HepG2 (cell line): ENCODE measurements at regions not wholly inside any gene's neighbourhood (a gene's known extent, or its start where the extent isn't known, plus 50 kb on each side); places are given as distances from the start of the nearest gene placed in this dataset.

Experiments used
- KLF12 ChIP-seq: sonication (generic); formaldehyde crosslinking; IDR thresholded peaks from 2 replicates; pipeline ENCODE4 v1.4.0; 2020; ENCODE audit warnings: missing genetic modification reagents, borderline replicate concordance
- MTA1 ChIP-seq: sonication (generic); formaldehyde crosslinking; IDR thresholded peaks from 2 replicates; pipeline ENCODE4 v1.4.0; 2020; ENCODE audit warnings: missing genetic modification reagents, mild to moderate bottlenecking, borderline replicate concordance
- MYC ChIP-seq: sonication (generic); formaldehyde crosslinking; IDR thresholded peaks from 2 replicates; pipeline ENCODE4 v1.9.0; 2021; ENCODE audit warnings: missing genetic modification reagents, borderline replicate concordance
- NONO ChIP-seq, 2 experiments: fragments of 450-650 bp in 1 of 2; sonication (generic) in 1 of 2; formaldehyde crosslinking in 1 of 2; IDR thresholded peaks in 1 of 2; conservative IDR thresholded peaks in 1 of 2; 2 replicates each; pipeline versions ENCODE4 v1.6.1 to v1.8.0; 2017 to 2022; ENCODE audit warnings: mild to moderate bottlenecking in 1 of 2, missing genetic modification reagents in 1 of 2, moderate library complexity in 1 of 2
- RARG ChIP-seq: sonication (generic); formaldehyde crosslinking; IDR thresholded peaks from 2 replicates; pipeline ENCODE4 v1.4.0; 2020; ENCODE audit warnings: low read depth, mild to moderate bottlenecking, missing genetic modification reagents
- RBFOX2 ChIP-seq: fragments of 200-400 bp; formaldehyde crosslinking; IDR thresholded peaks from 2 replicates; pipeline ENCODE4 v1.6.1; 2017; ENCODE audit warnings: low read depth, mild to moderate bottlenecking, low read length
- RBM39 ChIP-seq: fragments of 200-400 bp; formaldehyde crosslinking; IDR thresholded peaks from one replicate; pipeline ENCODE4 v1.6.1; 2018; ENCODE audit warnings: antibody characterized with exemption, mild to moderate bottlenecking, low read depth, low read length; ENCODE audit not compliant: poor library complexity, severe bottlenecking
- ZNF292 ChIP-seq: sonication (generic); formaldehyde crosslinking; IDR thresholded peaks from 2 replicates; pipeline ENCODE4 v1.8.1; 2022; ENCODE audit warnings: mild to moderate bottlenecking, low read depth, missing genetic modification reagents, borderline replicate concordance
- ZNF33A ChIP-seq: sonication (generic); formaldehyde crosslinking; IDR thresholded peaks from 2 replicates; pipeline ENCODE4 v1.5.1; 2020; ENCODE audit warnings: missing genetic modification reagents, mild to moderate bottlenecking, moderate library complexity, borderline replicate concordance
- ZNF562 ChIP-seq: sonication (generic); formaldehyde crosslinking; IDR thresholded peaks from 2 replicates; pipeline ENCODE4 v1.8.0; 2022; ENCODE audit warnings: missing genetic modification reagents, borderline replicate concordance
- ZNF782 ChIP-seq: sonication (generic); formaldehyde crosslinking; IDR thresholded peaks from 2 replicates; pipeline ENCODE4 v1.4.0; 2020; ENCODE audit warnings: missing genetic modification reagents, mild to moderate bottlenecking, borderline replicate concordance
- ZNF788 ChIP-seq: sonication (generic); formaldehyde crosslinking; IDR thresholded peaks from 2 replicates; pipeline ENCODE4 v1.5.0; 2020; ENCODE audit warnings: mild to moderate bottlenecking, missing genetic modification reagents, borderline replicate concordance
- TF ChIP-seq, protein P1 (sequence below): sonication (generic); formaldehyde crosslinking; IDR thresholded peaks from 2 replicates; pipeline ENCODE4 v1.5.0; 2020; ENCODE audit warnings: mild to moderate bottlenecking, missing genetic modification reagents, borderline replicate concordance
- TF ChIP-seq, protein P2 (sequence below): sonication (generic); formaldehyde crosslinking; IDR thresholded peaks from 2 replicates; pipeline ENCODE4 v1.4.0; 2020; ENCODE audit warnings: missing genetic modification reagents
- TF ChIP-seq, protein P3 (sequence below): sonication (generic); formaldehyde crosslinking; IDR thresholded peaks from 2 replicates; pipeline ENCODE4 v1.5.0; 2020; ENCODE audit warnings: missing genetic modification reagents
- TF ChIP-seq, protein P4 (sequence below): sonication (generic); formaldehyde crosslinking; IDR thresholded peaks from 2 replicates; pipeline ENCODE4 v1.4.0; 2020; ENCODE audit warnings: missing genetic modification reagents, borderline replicate concordance
- TF ChIP-seq, protein P5 (sequence below): sonication (generic); formaldehyde crosslinking; IDR thresholded peaks from 2 replicates; pipeline ENCODE4 v1.5.0; 2020; ENCODE audit warnings: mild to moderate bottlenecking, missing genetic modification reagents, moderate library complexity

DNA sequence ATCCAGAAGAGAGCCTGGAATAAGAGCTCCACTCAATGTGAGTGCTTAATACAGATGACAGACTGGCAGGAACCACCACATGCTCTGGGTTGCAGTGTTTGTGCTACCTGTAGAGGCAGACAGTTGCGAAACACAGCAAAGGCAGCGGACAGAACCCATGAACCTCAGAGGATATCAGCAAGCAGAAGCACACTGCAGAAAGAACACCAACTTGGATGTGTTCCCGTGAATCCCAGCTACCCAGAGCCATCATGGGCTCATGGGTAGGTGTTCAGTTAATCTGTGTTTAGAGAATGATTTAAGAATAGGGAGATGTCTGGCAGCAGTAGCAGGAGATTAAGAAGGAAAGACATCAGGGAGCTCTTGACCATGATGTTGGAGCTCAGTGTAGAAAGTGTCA lies 133.3 kb upstream of the FOXQ1 start (continued):
- TF ChIP-seq, protein P1, sequence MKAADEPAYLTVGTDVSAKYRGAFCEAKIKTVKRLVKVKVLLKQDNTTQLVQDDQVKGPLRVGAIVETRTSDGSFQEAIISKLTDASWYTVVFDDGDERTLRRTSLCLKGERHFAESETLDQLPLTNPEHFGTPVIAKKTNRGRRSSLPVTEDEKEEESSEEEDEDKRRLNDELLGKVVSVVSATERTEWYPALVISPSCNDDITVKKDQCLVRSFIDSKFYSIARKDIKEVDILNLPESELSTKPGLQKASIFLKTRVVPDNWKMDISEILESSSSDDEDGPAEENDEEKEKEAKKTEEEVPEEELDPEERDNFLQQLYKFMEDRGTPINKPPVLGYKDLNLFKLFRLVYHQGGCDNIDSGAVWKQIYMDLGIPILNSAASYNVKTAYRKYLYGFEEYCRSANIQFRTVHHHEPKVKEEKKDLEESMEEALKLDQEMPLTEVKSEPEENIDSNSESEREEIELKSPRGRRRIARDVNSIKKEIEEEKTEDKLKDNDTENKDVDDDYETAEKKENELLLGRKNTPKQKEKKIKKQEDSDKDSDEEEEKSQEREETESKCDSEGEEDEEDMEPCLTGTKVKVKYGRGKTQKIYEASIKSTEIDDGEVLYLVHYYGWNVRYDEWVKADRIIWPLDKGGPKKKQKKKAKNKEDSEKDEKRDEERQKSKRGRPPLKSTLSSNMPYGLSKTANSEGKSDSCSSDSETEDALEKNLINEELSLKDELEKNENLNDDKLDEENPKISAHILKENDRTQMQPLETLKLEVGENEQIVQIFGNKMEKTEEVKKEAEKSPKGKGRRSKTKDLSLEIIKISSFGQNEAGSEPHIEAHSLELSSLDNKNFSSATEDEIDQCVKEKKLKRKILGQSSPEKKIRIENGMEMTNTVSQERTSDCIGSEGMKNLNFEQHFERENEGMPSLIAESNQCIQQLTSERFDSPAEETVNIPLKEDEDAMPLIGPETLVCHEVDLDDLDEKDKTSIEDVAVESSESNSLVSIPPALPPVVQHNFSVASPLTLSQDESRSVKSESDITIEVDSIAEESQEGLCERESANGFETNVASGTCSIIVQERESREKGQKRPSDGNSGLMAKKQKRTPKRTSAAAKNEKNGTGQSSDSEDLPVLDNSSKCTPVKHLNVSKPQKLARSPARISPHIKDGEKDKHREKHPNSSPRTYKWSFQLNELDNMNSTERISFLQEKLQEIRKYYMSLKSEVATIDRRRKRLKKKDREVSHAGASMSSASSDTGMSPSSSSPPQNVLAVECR (CRISPR knock-in tag): peak; percentile 45
- TF ChIP-seq, protein P2, sequence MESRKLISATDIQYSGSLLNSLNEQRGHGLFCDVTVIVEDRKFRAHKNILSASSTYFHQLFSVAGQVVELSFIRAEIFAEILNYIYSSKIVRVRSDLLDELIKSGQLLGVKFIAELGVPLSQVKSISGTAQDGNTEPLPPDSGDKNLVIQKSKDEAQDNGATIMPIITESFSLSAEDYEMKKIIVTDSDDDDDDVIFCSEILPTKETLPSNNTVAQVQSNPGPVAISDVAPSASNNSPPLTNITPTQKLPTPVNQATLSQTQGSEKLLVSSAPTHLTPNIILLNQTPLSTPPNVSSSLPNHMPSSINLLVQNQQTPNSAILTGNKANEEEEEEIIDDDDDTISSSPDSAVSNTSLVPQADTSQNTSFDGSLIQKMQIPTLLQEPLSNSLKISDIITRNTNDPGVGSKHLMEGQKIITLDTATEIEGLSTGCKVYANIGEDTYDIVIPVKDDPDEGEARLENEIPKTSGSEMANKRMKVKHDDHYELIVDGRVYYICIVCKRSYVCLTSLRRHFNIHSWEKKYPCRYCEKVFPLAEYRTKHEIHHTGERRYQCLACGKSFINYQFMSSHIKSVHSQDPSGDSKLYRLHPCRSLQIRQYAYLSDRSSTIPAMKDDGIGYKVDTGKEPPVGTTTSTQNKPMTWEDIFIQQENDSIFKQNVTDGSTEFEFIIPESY (CRISPR knock-in tag): peak; percentile 98
- TF ChIP-seq ZNF562 (CRISPR knock-in tag): no peak
- TF ChIP-seq ZNF292 (CRISPR knock-in tag): peak; percentile 96; the same call in 1 of the 2 replicates
- TF ChIP-seq, protein P3, sequence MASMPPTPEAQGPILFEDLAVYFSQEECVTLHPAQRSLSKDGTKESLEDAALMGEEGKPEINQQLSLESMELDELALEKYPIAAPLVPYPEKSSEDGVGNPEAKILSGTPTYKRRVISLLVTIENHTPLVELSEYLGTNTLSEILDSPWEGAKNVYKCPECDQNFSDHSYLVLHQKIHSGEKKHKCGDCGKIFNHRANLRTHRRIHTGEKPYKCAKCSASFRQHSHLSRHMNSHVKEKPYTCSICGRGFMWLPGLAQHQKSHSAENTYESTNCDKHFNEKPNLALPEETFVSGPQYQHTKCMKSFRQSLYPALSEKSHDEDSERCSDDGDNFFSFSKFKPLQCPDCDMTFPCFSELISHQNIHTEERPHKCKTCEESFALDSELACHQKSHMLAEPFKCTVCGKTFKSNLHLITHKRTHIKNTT (CRISPR knock-in tag): no peak
- TF ChIP-seq RARG (CRISPR knock-in tag): no peak
- TF ChIP-seq ZNF782 (CRISPR knock-in tag): no peak
- TF ChIP-seq, protein P4, sequence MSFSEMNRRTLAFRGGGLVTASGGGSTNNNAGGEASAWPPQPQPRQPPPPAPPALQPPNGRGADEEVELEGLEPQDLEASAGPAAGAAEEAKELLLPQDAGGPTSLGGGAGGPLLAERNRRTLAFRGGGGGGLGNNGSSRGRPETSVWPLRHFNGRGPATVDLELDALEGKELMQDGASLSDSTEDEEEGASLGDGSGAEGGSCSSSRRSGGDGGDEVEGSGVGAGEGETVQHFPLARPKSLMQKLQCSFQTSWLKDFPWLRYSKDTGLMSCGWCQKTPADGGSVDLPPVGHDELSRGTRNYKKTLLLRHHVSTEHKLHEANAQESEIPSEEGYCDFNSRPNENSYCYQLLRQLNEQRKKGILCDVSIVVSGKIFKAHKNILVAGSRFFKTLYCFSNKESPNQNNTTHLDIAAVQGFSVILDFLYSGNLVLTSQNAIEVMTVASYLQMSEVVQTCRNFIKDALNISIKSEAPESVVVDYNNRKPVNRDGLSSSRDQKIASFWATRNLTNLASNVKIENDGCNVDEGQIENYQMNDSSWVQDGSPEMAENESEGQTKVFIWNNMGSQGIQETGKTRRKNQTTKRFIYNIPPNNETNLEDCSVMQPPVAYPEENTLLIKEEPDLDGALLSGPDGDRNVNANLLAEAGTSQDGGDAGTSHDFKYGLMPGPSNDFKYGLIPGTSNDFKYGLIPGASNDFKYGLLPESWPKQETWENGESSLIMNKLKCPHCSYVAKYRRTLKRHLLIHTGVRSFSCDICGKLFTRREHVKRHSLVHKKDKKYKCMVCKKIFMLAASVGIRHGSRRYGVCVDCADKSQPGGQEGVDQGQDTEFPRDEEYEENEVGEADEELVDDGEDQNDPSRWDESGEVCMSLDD (CRISPR knock-in tag): no peak
- TF ChIP-seq MYC (CRISPR knock-in tag): peak; percentile 61; the same call in 1 of the 2 replicates
- TF ChIP-seq RBFOX2: no peak
- TF ChIP-seq KLF12: no peak
- TF ChIP-seq RBM39: no peak
- TF ChIP-seq, protein P5, sequence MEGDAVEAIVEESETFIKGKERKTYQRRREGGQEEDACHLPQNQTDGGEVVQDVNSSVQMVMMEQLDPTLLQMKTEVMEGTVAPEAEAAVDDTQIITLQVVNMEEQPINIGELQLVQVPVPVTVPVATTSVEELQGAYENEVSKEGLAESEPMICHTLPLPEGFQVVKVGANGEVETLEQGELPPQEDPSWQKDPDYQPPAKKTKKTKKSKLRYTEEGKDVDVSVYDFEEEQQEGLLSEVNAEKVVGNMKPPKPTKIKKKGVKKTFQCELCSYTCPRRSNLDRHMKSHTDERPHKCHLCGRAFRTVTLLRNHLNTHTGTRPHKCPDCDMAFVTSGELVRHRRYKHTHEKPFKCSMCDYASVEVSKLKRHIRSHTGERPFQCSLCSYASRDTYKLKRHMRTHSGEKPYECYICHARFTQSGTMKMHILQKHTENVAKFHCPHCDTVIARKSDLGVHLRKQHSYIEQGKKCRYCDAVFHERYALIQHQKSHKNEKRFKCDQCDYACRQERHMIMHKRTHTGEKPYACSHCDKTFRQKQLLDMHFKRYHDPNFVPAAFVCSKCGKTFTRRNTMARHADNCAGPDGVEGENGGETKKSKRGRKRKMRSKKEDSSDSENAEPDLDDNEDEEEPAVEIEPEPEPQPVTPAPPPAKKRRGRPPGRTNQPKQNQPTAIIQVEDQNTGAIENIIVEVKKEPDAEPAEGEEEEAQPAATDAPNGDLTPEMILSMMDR (CRISPR knock-in tag): no peak; the same call in 1 of the 2 replicates
- no peak for TF ChIP-seq NONO (IDR thresholded peaks at IDR 0.05)
- peak; percentile 61; the same call in 1 of the 2 replicates for TF ChIP-seq NONO (CRISPR knock-in tag; conservative IDR thresholded peaks at IDR 0.05)
- peak; percentile 70; the same call in 1 of the 2 replicates for TF ChIP-seq ZNF788
- no peak for TF ChIP-seq ZNF33A (CRISPR knock-in tag)
- TF ChIP-seq MTA1 (CRISPR knock-in tag): no peak
